Upper lobe of left lung (tissue), 6 donors: ENCODE measurements at regions not wholly inside any gene's neighbourhood (a gene's known extent, or its start where the extent isn't known, plus 50 kb on each side); places are given as distances from the start of the nearest gene placed in this dataset.
A peak's percentile ranks its signal among the peaks of the same experiment; 100 is the strongest.

Source experiments
- ATAC-seq, 2 donors: fragments of 200-7000 bp; cut with Tn5 transposase; one replicate each; pipeline ENCODE4 v1.9.1; 2022; ENCODE audit warnings: mild to moderate bottlenecking in 2 of 2, moderate library complexity in 2 of 2; ENCODE audit not compliant: low FRiP score in 2 of 2
- DNase-seq, 2 donors: peaks; one replicate each; pipeline ENCODE4 v3.0.0-alpha.2; 2019 to 2020
- H3K27ac ChIP-seq, 4 donors: fragments of 200-600 bp; sonication (generic); one replicate each; pipeline ENCODE4 v1.5.1; 2016 to 2019
- H3K27me3 ChIP-seq, 4 donors: fragments of 200-600 bp; sonication (generic); one replicate each; pipeline ENCODE4 v1.5.1; 2017 to 2019
- H3K36me3 ChIP-seq, 4 donors: fragments of 200-600 bp; sonication (generic); one replicate each; pipeline ENCODE4 v1.5.1; 2016 to 2019
- H3K4me1 ChIP-seq, 4 donors: fragments of 200-600 bp; sonication (generic); one replicate each; pipeline ENCODE4 v1.5.1; 2018 to 2019
- H3K4me3 ChIP-seq, 4 donors: fragments of 200-600 bp; sonication (generic); one replicate each; pipeline ENCODE4 v1.5.1; 2017 to 2019; ENCODE audit warnings: mild to moderate bottlenecking in 2 of 4, moderate library complexity in 1 of 4
- H3K9me3 ChIP-seq, 4 donors: fragments of 200-600 bp; sonication (generic); one replicate each; pipeline ENCODE4 v1.5.1; 2018 to 2019
- CTCF ChIP-seq, 6 experiments: fragments of 450-650 bp in 4 of 6; fragments of 200-600 bp in 2 of 6; sonication (generic) in 2 of 6; IDR thresholded peaks; one replicate each; pipeline ENCODE4 v1.5.1; 2016 to 2019; ENCODE audit warnings: antibody characterized with exemption in 6 of 6
- EP300 ChIP-seq, 4 donors: sonication (generic); formaldehyde crosslinking; IDR thresholded peaks; one replicate each; pipeline ENCODE4 v1.5.1; 2017; ENCODE audit warnings: antibody characterized with exemption in 4 of 4, control low read depth in 2 of 4
- POLR2A ChIP-seq, 4 donors: fragments of 450-650 bp; IDR thresholded peaks; one replicate each; pipeline ENCODE4 v1.5.1; 2016 to 2017; ENCODE audit warnings: antibody characterized with exemption in 4 of 4, mild to moderate bottlenecking in 2 of 4
- POLR2AphosphoS5 ChIP-seq, 2 donors: sonication (generic); formaldehyde crosslinking; IDR thresholded peaks; one replicate each; pipeline ENCODE4 v1.5.1; 2017; ENCODE audit warnings: antibody characterized with exemption in 2 of 2
- WGBS, 2 donors: methylation state at CpG; one replicate each; pipeline ENCODE4 v1.1.5; 2017 to 2018; 5-methylcytosine and 5-hydroxymethylcytosine counted together
- donor health status: DM: no; HTN: no; CAD: no; lungs with moderate emphysema.
- donor health status: DM: no; HTN: yes; CAD: no; lungs with severe emphysema.

GRCh38 chr5:125478599-125478998, 732.2 kb upstream of the ZNF608 start:
- peaks cover 0 to 5% (median 0%) of the 10 kb centered on the region in 4 donors for H3K4me1 ChIP-seq
- no peaks in the 10 kb centered on the region for H3K9me3 ChIP-seq
- peak in 1 of 2 donors; percentile 32 for DNase-seq
- H3K4me3 ChIP-seq: no peak overlapping the region
- no peak overlapping the region for H3K27ac ChIP-seq
- H3K36me3 ChIP-seq: no peaks in the 10 kb centered on the region
- no peaks in the 10 kb centered on the region for H3K27me3 ChIP-seq
- 76 to 83% methylated on average over 4 of the region's 4 CpGs for WGBS, 2 donors
- ATAC-seq: no peak
- TF ChIP-seq POLR2AphosphoS5 (IDR thresholded peaks at IDR 0.05): no peak
- TF ChIP-seq CTCF (IDR thresholded peaks at IDR 0.05): no peak
- TF ChIP-seq POLR2A (IDR thresholded peaks at IDR 0.05): no peak
- peak in 1 of 4 donors; percentile 9 for TF ChIP-seq EP300 (IDR thresholded peaks at IDR 0.05)

- ATAC-seq (no peak), DNase-seq (no peak)
- Histone ChIP-seq H3K27me3 (no peaks in the 10 kb centered on the region), H3K4me3 (no peak overlapping the region), H3K4me1 (peaks cover 10 to 20% (median 18%) of the 10 kb centered on the region in 4 donors), H3K36me3 (no peaks in the 10 kb centered on the region), H3K9me3 (no peaks in the 10 kb centered on the region), H3K27ac (no peak overlapping the region)
- WGBS, 2 donors: 79 to 83% methylated on average over 5 of the region's 5 CpGs
- TF ChIP-seq POLR2AphosphoS5 (IDR thresholded peaks at IDR 0.05) (no peak), POLR2A (IDR thresholded peaks at IDR 0.05) (no peak), CTCF (IDR thresholded peaks at IDR 0.05) (no peak), EP300 (IDR thresholded peaks at IDR 0.05) (no peak)
These were observed 734.5 kb upstream of the ZNF608 start for GRCh38 chr5:125480911-125481310.

GRCh38 chr5:125481506-125482465, 735.3 kb upstream of the ZNF608 start:
- TF ChIP-seq POLR2A (IDR thresholded peaks at IDR 0.05): no peak
- TF ChIP-seq CTCF (IDR thresholded peaks at IDR 0.05): no peak
- TF ChIP-seq EP300 (IDR thresholded peaks at IDR 0.05): no peak
- TF ChIP-seq POLR2AphosphoS5 (IDR thresholded peaks at IDR 0.05): no peak
- Histone ChIP-seq H3K4me1 (peaks cover 11 to 24% (median 21%) of the 10 kb centered on the region in 4 donors), H3K36me3 (no peaks in the 10 kb centered on the region), H3K9me3 (no peaks in the 10 kb centered on the region), H3K27ac (no peak overlapping the region), H3K4me3 (no peak overlapping the region), H3K27me3 (no peaks in the 10 kb centered on the region)
- no peak for ATAC-seq
- whole genome bisulfite sequencing, 2 donors: 70 to 74% methylated on average over 7 of the region's 7 CpGs
- no peak for DNase-seq

GRCh38 chr5:125483609-125484008, 737.2 kb upstream of the ZNF608 start:
- peaks cover 11 to 24% (median 18%) of the 10 kb centered on the region in 4 donors for H3K4me1 ChIP-seq
- ATAC-seq (no peak), DNase-seq (no peak)
- no peaks in the 10 kb centered on the region for H3K27me3 ChIP-seq
- H3K36me3 ChIP-seq: no peaks in the 10 kb centered on the region
- no peaks in the 10 kb centered on the region for H3K9me3 ChIP-seq
- TF ChIP-seq POLR2A (IDR thresholded peaks at IDR 0.05): no peak
- no peak for TF ChIP-seq POLR2AphosphoS5 (IDR thresholded peaks at IDR 0.05)
- no peak for TF ChIP-seq EP300 (IDR thresholded peaks at IDR 0.05)
- no peak for TF ChIP-seq CTCF (IDR thresholded peaks at IDR 0.05)
- H3K27ac ChIP-seq: peak overlapping the region in 1 of 4 donors; percentile 14
- H3K4me3 ChIP-seq: no peak overlapping the region
- 91 to 94% methylated on average over 1 of the region's 1 CpG for WGBS, 2 donors
